Brain microvascular endothelial cell (primary cell): ENCODE measurements at regions not wholly inside any gene's neighbourhood (a gene's known extent, or its start where the extent isn't known, plus 50 kb on each side); places are given as distances from the start of the nearest gene placed in this dataset.
A peak's percentile ranks its signal among the peaks of the same experiment; 100 is the strongest.

Experiments used
- DNase-seq: peaks from one replicate; pipeline ENCODE4 v3.0.0-alpha.2; 2020
- H3K27ac ChIP-seq: fragments of 250-450 bp; sonication (Bioruptor Pico); 2 replicates; pipeline ENCODE4 v1.5.1; 2020; ENCODE audit warnings: mild to moderate bottlenecking, moderate library complexity
- H3K27me3 ChIP-seq: fragments of 250-450 bp; sonication (Bioruptor Pico); replicated peaks from 2 replicates; pipeline ENCODE4 v1.5.1; 2020; ENCODE audit warnings: mild to moderate bottlenecking
- H3K36me3 ChIP-seq: fragments of 250-450 bp; sonication (Bioruptor Pico); replicated peaks from 2 replicates; pipeline ENCODE4 v1.5.1; 2020; ENCODE audit warnings: mild to moderate bottlenecking
- H3K4me3 ChIP-seq: 2 replicates; pipeline ENCODE4 v1.5.1; 2011; ENCODE audit warnings: low read depth, mild to moderate bottlenecking, control low read depth, low read length, moderate library complexity
- CTCF ChIP-seq: IDR thresholded peaks from 2 replicates; pipeline ENCODE4 v1.5.1; 2011; ENCODE audit warnings: low read depth, mild to moderate bottlenecking, moderate library complexity, low read length, control low read depth, inconsistent platforms; ENCODE audit errors: missing control alignments
- in situ Hi-C: cut with HindIII; loops from 2 replicates; pipeline ENCODE4 v1.10.0; 2017; ENCODE audit warnings: low sequenced_read_pairs, low pct_ligation_motif_present

GRCh38 chr3:177758126-177758525, 560.8 kb upstream of the TBL1XR1 start:
- no peak for DNase-seq
- Histone ChIP-seq H3K4me3 (no peak overlapping the region), H3K36me3 (no peaks in the 10 kb centered on the region), H3K27ac (no peak overlapping the region), H3K27me3 (no peaks in the 10 kb centered on the region)
- in situ Hi-C loops: no loop called here
- no peak for TF ChIP-seq CTCF

- Histone ChIP-seq H3K4me3 (no peak overlapping the region), H3K27ac (no peak overlapping the region), H3K36me3 (no peaks in the 10 kb centered on the region), H3K27me3 (no peaks in the 10 kb centered on the region)
- in situ Hi-C loops: no loop called here
- DNase-seq: no peak
- no peak for TF ChIP-seq CTCF
Observed at GRCh38 chr3:177760803-177761202, 563.5 kb upstream of the TBL1XR1 start.

GRCh38 chr3:177764377-177764912, 567.2 kb upstream of the TBL1XR1 start:
- H3K36me3 ChIP-seq: no peaks in the 10 kb centered on the region
- DNase-seq: no peak
- no peak for TF ChIP-seq CTCF
- in situ Hi-C loops: no loop called here
- no peaks in the 10 kb centered on the region for H3K27me3 ChIP-seq
- H3K4me3 ChIP-seq: no peak overlapping the region
- H3K27ac ChIP-seq: no peak overlapping the region

- no peak overlapping the region for H3K27ac ChIP-seq
- no peaks in the 10 kb centered on the region for H3K27me3 ChIP-seq
- TF ChIP-seq CTCF: no peak
- no peak overlapping the region for H3K4me3 ChIP-seq
- no peak for DNase-seq
- in situ Hi-C loops: no loop called here
- no peaks in the 10 kb centered on the region for H3K36me3 ChIP-seq
Observed at GRCh38 chr3:177764933-177765332, 567.7 kb upstream of the TBL1XR1 start.

- no peak for TF ChIP-seq CTCF
- H3K27me3 ChIP-seq: no peaks in the 10 kb centered on the region
- no peak overlapping the region for H3K4me3 ChIP-seq
- no peaks in the 10 kb centered on the region for H3K36me3 ChIP-seq
- peak; percentile 16 for DNase-seq
- peak overlapping the region; percentile 12 for H3K27ac ChIP-seq
- in situ Hi-C loops: no loop called here
Observed at GRCh38 chr3:177770383-177771230, 573.3 kb upstream of the TBL1XR1 start.
